HG03520 (cell line): ENCODE measurements at regions not wholly inside any gene's neighbourhood (a gene's known extent, or its start where the extent isn't known, plus 50 kb on each side); places are given as distances from the start of the nearest gene placed in this dataset.
"Not testable (repeated sequence)": the region's sequence is repeated elsewhere in the genome, so short reads cannot be mapped to it uniquely, and the experiment has no call there.

Experiments used
- ATAC-seq: cut with Tn5 transposase; IDR thresholded peaks from one replicate; pipeline ENCODE4 v1.9.1; 2021; ENCODE audit warnings: mild to moderate bottlenecking, moderate library complexity; ENCODE audit not compliant: unreplicated experiment

GRCh38 chrX:9258421-9259104 is 206.3 kb upstream of the TBL1X start:
- ATAC-seq: no peak

- ATAC-seq: no peak
Observed at GRCh38 chrX:9260603-9261002, 204.3 kb upstream of the TBL1X start.

- ATAC-seq: no peak
Observed at GRCh38 chrX:9267415-9267814, 197.4 kb upstream of the TBL1X start.

- no peak for ATAC-seq
Observed at GRCh38 chrX:9269134-9269533, 195.7 kb upstream of the TBL1X start.

GRCh38 chrX:9271789-9272525 is 192.9 kb upstream of the TBL1X start:
- no peak for ATAC-seq

GRCh38 chrX:9273744-9274143 is 191.1 kb upstream of the TBL1X start:
- no peak for ATAC-seq

GRCh38 chrX:9278475-9279233 is 186.2 kb upstream of the TBL1X start:
- no peak for ATAC-seq

- ATAC-seq: no peak
Observed at GRCh38 chrX:9279234-9279544, 185.7 kb upstream of the TBL1X start.

- ATAC-seq: no peak
Observed at GRCh38 chrX:9280831-9281230, 184.0 kb upstream of the TBL1X start.

GRCh38 chrX:9282325-9282724 is 182.5 kb upstream of the TBL1X start:
- no peak for ATAC-seq

- no peak for ATAC-seq
Observed at GRCh38 chrX:9285342-9285771, 179.5 kb upstream of the TBL1X start.

GRCh38 chrX:9286234-9286633 is 178.6 kb upstream of the TBL1X start:
- no peak for ATAC-seq

GRCh38 chrX:9291629-9292028 is 173.2 kb upstream of the TBL1X start:
- ATAC-seq: no peak

GRCh38 chrX:9293051-9293496 is 171.8 kb upstream of the TBL1X start:
- ATAC-seq: no peak

GRCh38 chrX:9293903-9294302 is 171.0 kb upstream of the TBL1X start:
- no peak for ATAC-seq

- ATAC-seq: no peak
Observed at GRCh38 chrX:9295551-9295950, 169.3 kb upstream of the TBL1X start.

GRCh38 chrX:9298221-9298620 is 166.6 kb upstream of the TBL1X start:
- no peak for ATAC-seq

- ATAC-seq: not testable (repeated sequence)
Observed at GRCh38 chrX:9299681-9300080, 165.2 kb upstream of the TBL1X start.

- no peak for ATAC-seq
Observed at GRCh38 chrX:9301836-9302235, 163.0 kb upstream of the TBL1X start.

- no peak for ATAC-seq
Observed at GRCh38 chrX:9302381-9302780, 162.5 kb upstream of the TBL1X start.

- ATAC-seq: no peak
Observed at GRCh38 chrX:9308426-9308825, 156.4 kb upstream of the TBL1X start.

- no peak for ATAC-seq
Observed at GRCh38 chrX:9310616-9311015, 154.2 kb upstream of the TBL1X start.
